ENCODE measurements at regions not wholly inside any gene's neighbourhood (a gene's known extent, or its start where the extent isn't known, plus 50 kb on each side); places are given as distances from the start of the nearest gene placed in this dataset.

- TF ChIP-seq CTCF (IDR thresholded peaks at IDR 0.05) (no peak), POLR2A (IDR thresholded peaks at IDR 0.05) (no peak)
Observed at GRCh38 chr14:65815127-65815526, 402.6 kb downstream of the FUT8 start.

Measured in Peyer's patch (tissue), 4 donors.